ENCODE measurements at regions not wholly inside any gene's neighbourhood (a gene's known extent, or its start where the extent isn't known, plus 50 kb on each side); places are given as distances from the start of the nearest gene placed in this dataset.

GRCh38 chr18:33983126-33983525 lies 241.6 kb downstream of the NOL4 start:
- no peak for TF ChIP-seq CTCF (IDR thresholded peaks at IDR 0.05)
- no peak for TF ChIP-seq USF2 (CRISPR knock-in tag; IDR thresholded peaks at IDR 0.05)
- no peak for TF ChIP-seq ZBTB21 (CRISPR knock-in tag; IDR thresholded peaks at IDR 0.05; ENCODE audit: borderline replicate concordance)
- TF ChIP-seq AFF4 (CRISPR knock-in tag; IDR thresholded peaks at IDR 0.05; ENCODE audit: borderline replicate concordance), result no peak
- no peak for TF ChIP-seq ZNF263 (CRISPR knock-in tag; IDR thresholded peaks at IDR 0.05; ENCODE audit: low read depth)
- TF ChIP-seq ZNF232 (CRISPR knock-in tag; IDR thresholded peaks at IDR 0.05), result no peak
- no peak for TF ChIP-seq ZNF396 (CRISPR knock-in tag; IDR thresholded peaks at IDR 0.05; ENCODE audit: borderline replicate concordance)
- no peak for TF ChIP-seq CREB1 (CRISPR knock-in tag; IDR thresholded peaks at IDR 0.05)
- TF ChIP-seq HMGXB4 (CRISPR knock-in tag; IDR thresholded peaks at IDR 0.05), result no peak

Measured in WTC11 (cell line).